ENCODE measurements at regions not wholly inside any gene's neighbourhood (a gene's known extent, or its start where the extent isn't known, plus 50 kb on each side); places are given as distances from the start of the nearest gene placed in this dataset.

- DNase-seq = peak; percentile 14
Measured at GRCh38 chr13:85864963-85865530, 65.8 kb upstream of the SLITRK6 start.

DNA sequence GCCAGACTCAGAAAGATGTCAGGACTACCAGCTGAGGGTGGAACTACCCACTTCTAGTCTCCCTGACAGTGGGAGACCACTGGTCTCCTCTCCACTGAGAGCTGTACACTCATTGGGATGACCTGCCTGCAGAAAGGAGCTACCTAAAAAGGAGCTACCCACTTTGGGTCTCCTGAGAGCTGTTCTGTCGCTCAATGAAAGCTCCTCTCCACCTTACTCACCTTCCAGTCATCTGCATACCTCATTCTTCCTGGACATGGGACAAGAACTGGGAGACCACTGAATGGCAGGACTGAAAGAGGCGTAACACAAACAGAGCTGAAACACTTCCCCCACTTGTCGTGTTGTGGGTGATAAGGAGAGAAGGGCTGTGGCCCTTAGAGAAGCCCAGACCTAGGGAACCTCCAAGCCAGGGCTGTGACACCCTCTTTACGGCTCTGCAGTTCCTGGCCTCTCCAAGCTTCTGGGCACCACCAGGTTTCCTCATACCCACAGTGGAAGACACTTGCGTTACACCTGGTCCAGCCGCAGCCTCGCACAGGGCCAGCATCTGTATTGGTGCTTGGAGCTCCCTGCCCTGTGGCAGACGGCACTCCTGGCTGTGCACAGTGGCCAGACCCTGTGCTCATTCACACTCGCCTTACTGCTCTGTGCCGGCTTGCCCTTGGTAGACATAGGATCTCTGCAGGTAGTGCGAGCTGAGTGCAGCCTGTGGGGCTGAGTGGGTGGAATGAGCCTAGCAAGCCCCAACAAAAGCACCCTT lies 54.9 kb upstream of the SLITRK6 start:
- no peak for DNase-seq

DNA sequence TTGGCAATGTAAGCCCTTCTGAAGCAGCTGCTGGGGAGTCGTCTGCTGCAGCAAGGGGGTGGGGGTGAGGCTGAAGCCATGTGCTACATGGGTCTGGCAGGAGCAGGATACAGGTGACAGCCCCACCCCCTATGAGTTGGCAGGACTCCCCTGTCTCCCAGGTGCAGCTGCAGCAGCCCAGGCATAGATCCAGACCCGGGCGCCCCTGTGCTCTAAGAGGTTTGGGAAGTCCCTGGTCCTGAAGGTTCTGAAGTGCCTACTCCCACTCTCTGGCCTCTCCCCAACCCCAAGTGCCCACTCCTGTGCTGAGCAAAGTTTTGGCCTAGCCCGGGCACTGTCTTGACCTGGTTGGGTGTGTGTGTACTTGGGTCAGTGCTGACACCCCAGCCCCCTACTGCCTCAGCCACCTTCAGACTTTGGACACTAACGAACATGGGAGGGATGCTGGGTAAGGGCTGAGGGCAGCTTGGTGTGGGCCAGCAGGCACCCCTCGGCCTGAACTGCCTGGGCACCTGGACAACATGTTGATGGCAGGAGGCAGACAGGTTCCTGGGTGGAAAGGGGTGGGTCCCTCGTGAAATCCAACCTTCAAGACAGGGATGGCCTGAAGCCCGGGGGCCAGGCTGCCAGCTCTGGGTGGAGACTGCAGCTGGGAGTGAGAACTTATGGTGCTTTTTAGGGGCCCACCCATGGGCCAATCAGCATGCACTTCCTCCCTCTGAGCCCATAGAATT lies 54.1 kb upstream of the SLITRK6 start:
- no peak for DNase-seq

Measured in midbrain (tissue), 1 donor.